HepG2 (cell line): ENCODE measurements at regions not wholly inside any gene's neighbourhood (a gene's known extent, or its start where the extent isn't known, plus 50 kb on each side); places are given as distances from the start of the nearest gene placed in this dataset.

ENCODE experiments used
- ATAC-seq: fragments of 200-7000 bp; cut with Tn5 transposase; 3 replicates; pipeline ENCODE4 v1.9.1; 2020; ENCODE audit warnings: mild to moderate bottlenecking, moderate library complexity
- BruUV-seq: library from RNA; stranded (reverse); fragments of 400-500 nt; replicated peaks from 2 replicates; lab custom pipeline; 2021; lab: Mats Ljungman, UMichigan
- CTCF ChIA-PET: fragments of 300-600 bp; formaldehyde crosslinking; extraction: SDS; loops from one replicate; lab custom pipeline; 2021; ENCODE audit warnings: low total read pairs, inconsistent platforms, low intra/inter-chr PET ratio; lab: Yijun Ruan, JAX
- POLR2A ChIA-PET: fragments of 350-600 bp; sonication (Branson Sonifier 250); formaldehyde crosslinking; loops from one replicate; lab custom pipeline; 2020; ENCODE audit warnings: antibody characterized with exemption, inconsistent platforms; lab: Yijun Ruan, JAX
- DNase-seq: peaks from one replicate; pipeline ENCODE4 v3.0.0-alpha.2; 2015; ENCODE audit warnings: low spot score
- FAIRE-seq: peaks from 3 replicates; lab custom pipeline; 2011; peaks lifted over from hg19 to GRCh38; lab: Jason Lieb, UNC
- H2AFZ ChIP-seq: one replicate; pipeline ENCODE4 v1.6.1; 2011; ENCODE audit warnings: low read length, inconsistent platforms
- H3K27ac ChIP-seq: fragments of 300-600 bp; 3 replicates; pipeline ENCODE4 v1.8.0; 2011; ENCODE audit warnings: mixed run types, mild to moderate bottlenecking, mixed read lengths, low read length, inconsistent platforms; ENCODE audit not compliant: insufficient read depth; ENCODE audit errors: extremely low read length
- H3K27me3 ChIP-seq, 2 experiments: fragments of 200-600 bp in 1 of 2; 2 replicates in 1 of 2; 3 replicates in 1 of 2; pipeline versions ENCODE4 v1.6.0 to v1.8.0; 2011; ENCODE audit warnings: low read length in 2 of 2, mild to moderate bottlenecking in 2 of 2, moderate library complexity in 2 of 2, inconsistent platforms in 1 of 2; ENCODE audit not compliant: insufficient read depth in 2 of 2, control insufficient read depth in 1 of 2
- H3K36me3 ChIP-seq, 2 experiments: fragments of 200-600 bp in 1 of 2; replicated peaks in 1 of 2; 2 replicates in 1 of 2; 3 replicates in 1 of 2; pipeline versions ENCODE4 v1.5.1 to v1.8.0; 2011; ENCODE audit warnings: low read length in 2 of 2, inconsistent platforms in 1 of 2; ENCODE audit not compliant: insufficient read depth in 2 of 2, control insufficient read depth in 1 of 2
- H3K4me1 ChIP-seq: 2 replicates; pipeline ENCODE4 v1.5.1; 2012; ENCODE audit warnings: low read length, inconsistent platforms; ENCODE audit not compliant: insufficient read depth
- H3K4me2 ChIP-seq: 2 replicates; pipeline ENCODE4 v1.6.0; 2011; ENCODE audit warnings: low read depth, low read length, inconsistent platforms
- H3K4me3 ChIP-seq, 3 experiments: fragments of 200-600 bp in 1 of 3; sonication (generic), shearing (Covaris generic) in 1 of 3; replicated peaks in 1 of 3; 2 replicates each; pipeline ENCODE4 v1.5.1; 2011 to 2016; ENCODE audit warnings: low read length in 3 of 3, inconsistent platforms in 2 of 3, low read depth in 2 of 3, mild to moderate bottlenecking in 2 of 3, control low read depth in 1 of 3, mixed read lengths in 1 of 3; ENCODE audit not compliant: insufficient read depth in 1 of 3
- H3K79me2 ChIP-seq: one replicate; pipeline ENCODE4 v1.6.1; 2011; ENCODE audit warnings: low read length, inconsistent platforms; ENCODE audit not compliant: insufficient read depth
- H3K9ac ChIP-seq: 2 replicates; pipeline ENCODE4 v1.6.0; 2011; ENCODE audit warnings: mild to moderate bottlenecking, low read depth, low read length, inconsistent platforms; ENCODE audit not compliant: insufficient read depth
- H3K9me3 ChIP-seq: 2 replicates; pipeline ENCODE4 v1.5.1; 2012; ENCODE audit warnings: mild to moderate bottlenecking, low read length
- H4K20me1 ChIP-seq: 2 replicates; pipeline ENCODE4 v1.6.0; 2011; ENCODE audit warnings: inconsistent platforms, mild to moderate bottlenecking, low read length, moderate library complexity; ENCODE audit not compliant: insufficient read depth
- ATRX ChIP-seq: sonication (generic); formaldehyde crosslinking; IDR thresholded peaks from 2 replicates; pipeline ENCODE4 v1.4.0; 2020; ENCODE audit warnings: missing genetic modification reagents, borderline replicate concordance
- DPF2 ChIP-seq: sonication (generic); formaldehyde crosslinking; IDR thresholded peaks from 2 replicates; pipeline ENCODE4 v1.4.0; 2020; ENCODE audit warnings: mild to moderate bottlenecking, low read depth, missing genetic modification reagents, borderline replicate concordance
- IRF2 ChIP-seq: IDR thresholded peaks from 2 replicates; pipeline ENCODE4 v1.6.1; 2018; ENCODE audit warnings: missing genetic modification reagents, missing compliant biosample characterization
- NKX3-1 ChIP-seq: sonication (generic); formaldehyde crosslinking; IDR thresholded peaks from 2 replicates; pipeline ENCODE4 v1.5.0; 2020; ENCODE audit warnings: missing genetic modification reagents
- NR2F6 ChIP-seq, 2 experiments: IDR thresholded peaks; 2 replicates each; pipeline ENCODE4 v1.6.1; 2016; ENCODE audit warnings: antibody characterized with exemption in 1 of 2, mild to moderate bottlenecking in 1 of 2
- RARG ChIP-seq: sonication (generic); formaldehyde crosslinking; IDR thresholded peaks from 2 replicates; pipeline ENCODE4 v1.4.0; 2020; ENCODE audit warnings: low read depth, mild to moderate bottlenecking, missing genetic modification reagents
- TBL1XR1 ChIP-seq: fragments of 150-350 bp; IDR thresholded peaks from 2 replicates; pipeline ENCODE4 v1.6.1; 2014; ENCODE audit warnings: borderline replicate concordance, low read length; ENCODE audit not compliant: partially characterized antibody
- TOPORS ChIP-seq: sonication (generic); formaldehyde crosslinking; IDR thresholded peaks from 2 replicates; pipeline ENCODE4 v1.8.0; 2023; ENCODE audit warnings: mild to moderate bottlenecking, missing genetic modification reagents
- ZIK1 ChIP-seq: sonication (generic); formaldehyde crosslinking; IDR thresholded peaks from 2 replicates; pipeline ENCODE4 v1.5.0; 2020; ENCODE audit warnings: mild to moderate bottlenecking, low read depth, missing genetic modification reagents, borderline replicate concordance
- ZNF224 ChIP-seq: sonication (generic); formaldehyde crosslinking; IDR thresholded peaks from 2 replicates; pipeline ENCODE4 v1.5.0; 2020; ENCODE audit warnings: mild to moderate bottlenecking, missing genetic modification reagents
- ZNF772 ChIP-seq: sonication (generic); formaldehyde crosslinking; IDR thresholded peaks from 2 replicates; pipeline ENCODE4 v1.5.0; 2020; ENCODE audit warnings: mild to moderate bottlenecking, missing genetic modification reagents
- ZNF777 ChIP-seq: sonication (generic); formaldehyde crosslinking; IDR thresholded peaks from 2 replicates; pipeline ENCODE4 v1.4.0; 2020; ENCODE audit warnings: missing genetic modification reagents
- ZSCAN20 ChIP-seq: sonication (generic); formaldehyde crosslinking; IDR thresholded peaks from 2 replicates; pipeline ENCODE4 v1.4.0; 2020; ENCODE audit warnings: missing genetic modification reagents, mild to moderate bottlenecking, borderline replicate concordance
- WGBS: methylation state at CpG from one replicate; pipeline ENCODE4 v1.1.6; 2017; ENCODE audit warnings: low lambda C conversion rate; 5-methylcytosine and 5-hydroxymethylcytosine counted together
- in situ Hi-C: cut with HindIII; loops from 2 replicates; pipeline ENCODE4 v1.10.0; 2017; ENCODE audit warnings: low pct_unique_long_range_greater_than_20kb; ENCODE audit not compliant: extremely low pct_ligation_motif_present
- intact Hi-C: fragments of 100-400 bp; cut with micrococcal nuclease; formaldehyde crosslinking; loops from one replicate; pipeline ENCODE4 v1.10.0; 2022; ENCODE audit not compliant: unreplicated experiment
- TF ChIP-seq, protein P1 (sequence below): sonication (generic); formaldehyde crosslinking; IDR thresholded peaks from 2 replicates; pipeline ENCODE4 v1.4.0; 2020; ENCODE audit warnings: missing genetic modification reagents, low read depth, mild to moderate bottlenecking, borderline replicate concordance
- TF ChIP-seq, protein P2 (sequence below): sonication (generic); formaldehyde crosslinking; IDR thresholded peaks from 2 replicates; pipeline ENCODE4 v1.4.0; 2020; ENCODE audit warnings: missing genetic modification reagents
- TF ChIP-seq, protein P3 (sequence below): sonication (generic); formaldehyde crosslinking; IDR thresholded peaks from 2 replicates; pipeline ENCODE4 v1.8.1; 2023; ENCODE audit warnings: mild to moderate bottlenecking, moderate library complexity, missing genetic modification reagents
- TF ChIP-seq, protein P4 (sequence below): IDR thresholded peaks from 2 replicates; pipeline ENCODE4 v1.6.1; 2012; ENCODE audit warnings: low read length, improper control_type of control experiment

DNA sequence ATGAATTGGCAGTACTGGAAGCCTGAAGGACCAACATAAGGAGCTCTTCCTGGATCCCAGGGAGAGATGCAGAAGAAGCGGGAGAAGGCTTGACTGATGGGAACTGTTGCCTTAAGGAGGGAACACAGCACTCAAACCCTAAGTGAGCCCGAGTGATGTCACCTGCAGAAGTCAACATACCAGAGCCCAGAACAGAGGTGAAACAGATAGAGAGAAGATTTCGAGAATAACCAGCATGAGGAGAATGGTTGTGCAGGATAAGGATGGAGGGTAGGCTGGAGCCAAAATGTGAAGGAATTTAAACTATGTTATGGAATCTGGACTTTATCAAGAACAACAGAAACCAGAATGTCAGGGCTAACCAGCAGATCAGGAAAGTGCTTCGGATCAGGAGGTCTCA lies 463.1 kb upstream of the DDX18 start:
- no peak overlapping the region for H2AFZ ChIP-seq
- no peaks in the 10 kb centered on the region for H3K4me1 ChIP-seq
- no peak for ATAC-seq
- CTCF ChIA-PET, result no interaction called here
- H3K79me2 ChIP-seq, result no peaks in the 10 kb centered on the region
- in situ Hi-C loops, result no loop called here
- no peak overlapping the region for H3K9ac ChIP-seq
- intact Hi-C loops, result no loop called here
- DNase-seq, result no peak
- H3K36me3 ChIP-seq, result no peaks in the 10 kb centered on the region
- BruUV-seq, result no TSS peak
- H3K27me3 ChIP-seq, result no peaks in the 10 kb centered on the region
- no peak for FAIRE-seq
- peaks cover 4% of the 10 kb centered on the region; the same call in 1 of the 2 replicates for H3K9me3 ChIP-seq
- no peak overlapping the region for H3K4me2 ChIP-seq
- WGBS, result 21% methylated on average over 4 of the region's 4 CpGs
- no peak overlapping the region for H3K4me3 ChIP-seq
- no peak for TF ChIP-seq IRF2 (CRISPR knock-in tag)
- no peak for TF ChIP-seq ZSCAN20
- no peak for TF ChIP-seq ZNF224 (CRISPR knock-in tag)
- TF ChIP-seq NKX3-1 (CRISPR knock-in tag), result no peak
- no peak for TF ChIP-seq TOPORS
- TF ChIP-seq TBL1XR1, result no peak
- TF ChIP-seq, protein P1, sequence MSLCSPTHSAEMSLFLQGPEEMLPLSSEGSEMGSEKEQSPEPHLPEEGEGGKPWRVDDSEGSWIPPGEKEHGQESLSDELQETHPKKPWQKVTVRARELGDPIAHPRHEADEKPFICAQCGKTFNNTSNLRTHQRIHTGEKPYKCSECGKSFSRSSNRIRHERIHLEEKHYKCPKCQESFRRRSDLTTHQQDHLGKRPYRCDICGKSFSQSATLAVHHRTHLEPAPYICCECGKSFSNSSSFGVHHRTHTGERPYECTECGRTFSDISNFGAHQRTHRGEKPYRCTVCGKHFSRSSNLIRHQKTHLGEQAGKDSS (CRISPR knock-in tag), result no peak
- TF ChIP-seq RARG, result no peak
- TF ChIP-seq, protein P2, sequence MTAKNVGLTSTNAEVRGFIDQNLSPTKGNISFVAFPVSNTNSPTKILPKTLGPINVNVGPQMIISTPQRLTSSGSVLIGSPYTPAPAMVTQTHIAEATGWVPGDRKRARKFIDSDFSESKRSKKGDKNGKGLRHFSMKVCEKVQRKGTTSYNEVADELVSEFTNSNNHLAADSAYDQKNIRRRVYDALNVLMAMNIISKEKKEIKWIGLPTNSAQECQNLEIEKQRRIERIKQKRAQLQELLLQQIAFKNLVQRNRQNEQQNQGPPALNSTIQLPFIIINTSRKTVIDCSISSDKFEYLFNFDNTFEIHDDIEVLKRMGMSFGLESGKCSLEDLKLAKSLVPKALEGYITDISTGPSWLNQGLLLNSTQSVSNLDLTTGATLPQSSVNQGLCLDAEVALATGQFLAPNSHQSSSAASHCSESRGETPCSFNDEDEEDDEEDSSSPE (CRISPR knock-in tag), result no peak
- TF ChIP-seq, protein P3, sequence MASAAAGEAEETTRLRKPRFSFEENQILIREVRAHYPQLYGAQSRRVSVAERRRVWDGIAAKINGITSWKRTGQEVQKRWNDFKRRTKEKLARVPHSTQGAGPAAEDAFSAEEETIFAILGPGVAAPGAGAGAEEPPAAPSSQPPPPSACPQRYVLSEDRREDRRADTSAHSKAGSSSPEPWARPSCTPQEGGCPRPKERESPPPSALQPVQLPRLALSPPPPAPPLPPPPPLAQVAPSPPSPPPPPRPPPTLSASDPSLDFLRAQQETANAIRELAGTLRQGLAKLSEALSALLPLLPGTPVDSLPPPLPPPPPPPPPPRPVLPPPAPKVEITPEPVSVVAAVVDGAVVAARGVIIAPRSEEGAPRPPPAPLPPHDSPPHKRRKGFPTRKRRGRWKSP (CRISPR knock-in tag), result no peak
- TF ChIP-seq NR2F6 (IDR thresholded peaks at IDR 0.05), result no peak
- TF ChIP-seq NR2F6 (CRISPR knock-in tag; IDR thresholded peaks at IDR 0.05), result no peak
- no peak for TF ChIP-seq ATRX
- TF ChIP-seq, protein P4, sequence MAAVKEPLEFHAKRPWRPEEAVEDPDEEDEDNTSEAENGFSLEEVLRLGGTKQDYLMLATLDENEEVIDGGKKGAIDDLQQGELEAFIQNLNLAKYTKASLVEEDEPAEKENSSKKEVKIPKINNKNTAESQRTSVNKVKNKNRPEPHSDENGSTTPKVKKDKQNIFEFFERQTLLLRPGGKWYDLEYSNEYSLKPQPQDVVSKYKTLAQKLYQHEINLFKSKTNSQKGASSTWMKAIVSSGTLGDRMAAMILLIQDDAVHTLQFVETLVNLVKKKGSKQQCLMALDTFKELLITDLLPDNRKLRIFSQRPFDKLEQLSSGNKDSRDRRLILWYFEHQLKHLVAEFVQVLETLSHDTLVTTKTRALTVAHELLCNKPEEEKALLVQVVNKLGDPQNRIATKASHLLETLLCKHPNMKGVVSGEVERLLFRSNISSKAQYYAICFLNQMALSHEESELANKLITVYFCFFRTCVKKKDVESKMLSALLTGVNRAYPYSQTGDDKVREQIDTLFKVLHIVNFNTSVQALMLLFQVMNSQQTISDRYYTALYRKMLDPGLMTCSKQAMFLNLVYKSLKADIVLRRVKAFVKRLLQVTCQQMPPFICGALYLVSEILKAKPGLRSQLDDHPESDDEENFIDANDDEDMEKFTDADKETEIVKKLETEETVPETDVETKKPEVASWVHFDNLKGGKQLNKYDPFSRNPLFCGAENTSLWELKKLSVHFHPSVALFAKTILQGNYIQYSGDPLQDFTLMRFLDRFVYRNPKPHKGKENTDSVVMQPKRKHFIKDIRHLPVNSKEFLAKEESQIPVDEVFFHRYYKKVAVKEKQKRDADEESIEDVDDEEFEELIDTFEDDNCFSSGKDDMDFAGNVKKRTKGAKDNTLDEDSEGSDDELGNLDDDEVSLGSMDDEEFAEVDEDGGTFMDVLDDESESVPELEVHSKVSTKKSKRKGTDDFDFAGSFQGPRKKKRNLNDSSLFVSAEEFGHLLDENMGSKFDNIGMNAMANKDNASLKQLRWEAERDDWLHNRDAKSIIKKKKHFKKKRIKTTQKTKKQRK, result no peak
- no peak for TF ChIP-seq ZNF777 (CRISPR knock-in tag)
- no peak for TF ChIP-seq ZIK1
- TF ChIP-seq DPF2 (CRISPR knock-in tag), result no peak
- TF ChIP-seq ZNF772 (CRISPR knock-in tag), result no peak
- no peaks in the 10 kb centered on the region for H4K20me1 ChIP-seq
- H3K27ac ChIP-seq, result no peak overlapping the region
- POLR2A ChIA-PET, result no interaction called here
